BLaER1 (cell line): ENCODE measurements at regions not wholly inside any gene's neighbourhood (a gene's known extent, or its start where the extent isn't known, plus 50 kb on each side); places are given as distances from the start of the nearest gene placed in this dataset.

Experiments used
- H3K27ac ChIP-seq: shearing (Covaris generic); formaldehyde crosslinking; 2 replicates; pipeline ENCODE4 v1.8.1; 2022
- H3K27me3 ChIP-seq: shearing (Covaris generic); formaldehyde crosslinking; 2 replicates; pipeline ENCODE4 v1.8.1; 2022
- H3K36me3 ChIP-seq: shearing (Covaris generic); formaldehyde crosslinking; 2 replicates; pipeline ENCODE4 v1.8.1; 2022
- H3K4me1 ChIP-seq: shearing (Covaris generic); formaldehyde crosslinking; 2 replicates; pipeline ENCODE4 v1.8.1; 2022
- H3K4me2 ChIP-seq: shearing (Covaris generic); formaldehyde crosslinking; 2 replicates; pipeline ENCODE4 v1.8.1; 2022
- H3K4me3 ChIP-seq: shearing (Covaris generic); formaldehyde crosslinking; 2 replicates; pipeline ENCODE4 v1.8.1; 2022
- H3K9ac ChIP-seq: shearing (Covaris generic); formaldehyde crosslinking; 2 replicates; pipeline ENCODE4 v1.8.1; 2022
- H3K9me3 ChIP-seq: shearing (Covaris generic); formaldehyde crosslinking; 2 replicates; pipeline ENCODE4 v1.8.1; 2022
- H4K20me1 ChIP-seq: shearing (Covaris generic); formaldehyde crosslinking; 2 replicates; pipeline ENCODE4 v1.8.1; 2022
- Cebpa-rat ChIP-seq: shearing (Covaris generic); IDR thresholded peaks from 2 replicates; pipeline ENCODE4 v1.8.1; 2022

DNA sequence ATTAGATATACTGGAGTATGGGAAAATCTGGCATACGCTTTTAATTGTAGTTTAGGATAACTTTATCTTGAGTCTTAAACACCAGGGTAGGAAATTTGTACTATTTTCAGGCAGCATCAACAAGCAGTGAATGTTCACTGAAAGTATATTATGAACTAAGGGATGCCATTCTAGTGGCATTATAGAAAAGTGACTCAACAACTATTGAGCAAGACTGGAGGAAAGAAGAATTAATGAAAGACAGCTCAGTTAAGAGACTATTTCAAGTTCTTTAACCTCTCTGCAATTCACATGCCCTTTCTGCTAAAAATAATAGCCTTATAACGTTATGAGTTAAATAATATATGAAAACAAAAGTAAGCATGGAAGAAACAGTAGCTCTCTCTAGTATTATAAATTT lies 343.1 kb downstream of the FSCB start:
- Histone ChIP-seq H4K20me1 (no peaks in the 10 kb centered on the region), H3K4me3 (no peak overlapping the region), H3K9ac (no peak overlapping the region), H3K4me2 (no peak overlapping the region), H3K27me3 (no peaks in the 10 kb centered on the region), H3K9me3 (0 out of 2 replicates have a peak, but pooled peaks cover 6% of the 10 kb centered on the region), H3K36me3 (no peaks in the 10 kb centered on the region), H3K27ac (no peak overlapping the region), H3K4me1 (no peaks in the 10 kb centered on the region)
- no peak for TF ChIP-seq Cebpa-rat

DNA sequence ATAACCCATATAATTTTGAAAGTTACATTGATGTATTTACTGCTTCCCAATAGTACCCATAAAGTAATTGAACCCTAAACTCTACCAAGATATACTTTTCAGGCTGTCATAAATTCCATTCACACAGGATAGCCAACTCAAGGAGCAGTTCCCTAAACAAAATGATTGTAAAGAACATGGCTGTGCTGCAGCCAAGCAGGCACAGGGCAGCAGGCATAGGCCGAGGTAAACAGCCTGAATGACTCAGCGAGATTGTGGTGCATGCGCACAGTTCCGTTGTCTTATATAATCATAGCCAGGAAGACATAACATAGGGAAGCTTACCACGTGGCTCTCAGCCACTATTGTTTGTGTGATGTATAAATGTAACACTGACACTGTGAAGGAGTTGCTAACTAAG lies 344.9 kb downstream of the FSCB start:
- H3K9ac ChIP-seq: no peak overlapping the region
- no peaks in the 10 kb centered on the region for H3K27me3 ChIP-seq
- no peak overlapping the region for H3K27ac ChIP-seq
- H3K36me3 ChIP-seq: no peaks in the 10 kb centered on the region
- no peaks in the 10 kb centered on the region for H3K4me1 ChIP-seq
- no peaks in the 10 kb centered on the region for H4K20me1 ChIP-seq
- TF ChIP-seq Cebpa-rat: no peak
- H3K4me3 ChIP-seq: no peak overlapping the region
- H3K9me3 ChIP-seq: 0 out of 2 replicates have a peak, but pooled peaks cover 6% of the 10 kb centered on the region
- no peak overlapping the region for H3K4me2 ChIP-seq

DNA sequence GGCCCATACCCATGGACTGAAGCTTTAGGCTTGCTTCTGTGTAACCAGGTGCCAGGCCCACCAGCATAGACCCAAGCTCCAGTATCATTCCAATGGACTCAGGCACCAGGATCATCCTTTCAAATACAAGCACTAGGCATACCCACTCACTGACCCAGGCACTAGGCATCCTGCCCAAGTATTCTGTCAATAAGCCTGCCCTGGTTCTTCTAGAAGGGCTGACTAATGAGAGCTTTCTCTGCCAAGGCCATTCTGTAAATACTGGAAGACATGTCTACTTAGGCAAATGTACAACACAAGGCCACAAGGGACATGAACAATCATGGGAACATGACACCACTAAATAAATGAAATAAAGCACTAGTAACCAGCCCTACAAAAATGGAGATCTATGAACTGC lies 352.2 kb downstream of the FSCB start:
- Histone ChIP-seq H3K4me3 (no peak overlapping the region), H4K20me1 (no peaks in the 10 kb centered on the region), H3K9me3 (peaks cover 12% of the 10 kb centered on the region), H3K4me2 (no peak overlapping the region), H3K36me3 (no peaks in the 10 kb centered on the region), H3K9ac (no peak overlapping the region), H3K27me3 (no peaks in the 10 kb centered on the region), H3K4me1 (no peaks in the 10 kb centered on the region), H3K27ac (no peak overlapping the region)
- no peak for TF ChIP-seq Cebpa-rat

DNA sequence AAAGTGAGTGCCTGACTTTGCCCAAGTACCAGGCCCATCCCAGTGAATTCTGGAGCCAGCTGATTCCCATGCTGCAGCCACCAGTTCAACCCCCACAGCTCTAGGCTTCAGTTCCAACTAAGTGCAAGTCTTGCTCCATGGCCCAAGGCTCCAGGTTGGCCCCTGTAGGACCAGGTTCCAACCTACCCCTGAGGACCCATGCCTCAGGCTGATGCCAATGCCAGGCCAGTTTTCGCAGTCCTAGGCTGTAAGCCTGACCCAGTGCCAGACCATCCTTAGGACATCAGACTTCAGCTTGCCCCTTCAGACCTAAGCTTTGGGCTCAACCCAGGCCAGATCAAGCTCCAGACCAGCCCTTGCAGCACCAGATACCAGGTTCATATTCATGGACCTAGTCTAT lies 352.6 kb downstream of the FSCB start:
- Histone ChIP-seq H4K20me1 (no peaks in the 10 kb centered on the region), H3K4me2 (no peak overlapping the region), H3K4me3 (no peak overlapping the region), H3K27ac (no peak overlapping the region), H3K36me3 (no peaks in the 10 kb centered on the region), H3K9me3 (peaks cover 12% of the 10 kb centered on the region), H3K27me3 (no peaks in the 10 kb centered on the region), H3K9ac (no peak overlapping the region), H3K4me1 (no peaks in the 10 kb centered on the region)
- TF ChIP-seq Cebpa-rat: no peak

DNA sequence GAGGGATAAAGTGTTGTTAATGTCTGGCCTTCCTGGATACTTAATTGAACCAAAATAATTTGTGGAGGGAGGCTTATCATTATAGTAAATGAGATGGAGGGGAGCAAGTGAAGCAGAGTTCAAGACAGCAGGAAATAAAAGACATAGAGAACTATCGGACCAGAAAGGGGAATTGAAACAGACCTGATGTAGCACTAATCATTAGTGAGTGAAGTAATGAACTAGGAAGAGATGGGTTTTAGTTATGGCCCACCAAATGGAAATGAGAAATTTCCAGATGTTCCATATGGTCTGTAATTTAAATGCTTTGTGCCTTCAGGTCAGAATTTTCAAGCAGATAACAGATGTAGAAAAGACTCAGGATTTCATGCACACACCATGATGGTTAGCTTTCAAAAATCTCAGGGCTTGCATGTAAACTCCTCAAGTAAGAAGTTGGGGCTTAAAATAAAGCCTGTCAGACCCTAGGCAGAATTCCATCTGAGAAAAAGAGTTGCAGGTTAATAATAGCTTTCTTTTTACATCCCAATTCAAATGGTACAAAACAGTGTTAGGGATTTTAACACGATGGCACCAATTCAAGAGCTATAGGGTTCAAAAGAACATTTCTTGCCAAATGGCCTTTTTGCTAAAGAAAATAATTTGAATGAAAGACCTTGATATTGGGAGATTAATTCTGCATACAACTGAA lies 355.8 kb downstream of the FSCB start:
- Histone ChIP-seq H3K4me2 (no peak overlapping the region), H3K9ac (no peak overlapping the region), H3K27ac (no peak overlapping the region), H3K4me3 (no peak overlapping the region), H3K36me3 (no peaks in the 10 kb centered on the region), H4K20me1 (no peaks in the 10 kb centered on the region), H3K9me3 (peaks cover 12% of the 10 kb centered on the region), H3K4me1 (no peaks in the 10 kb centered on the region), H3K27me3 (no peaks in the 10 kb centered on the region)
- no peak for TF ChIP-seq Cebpa-rat

DNA sequence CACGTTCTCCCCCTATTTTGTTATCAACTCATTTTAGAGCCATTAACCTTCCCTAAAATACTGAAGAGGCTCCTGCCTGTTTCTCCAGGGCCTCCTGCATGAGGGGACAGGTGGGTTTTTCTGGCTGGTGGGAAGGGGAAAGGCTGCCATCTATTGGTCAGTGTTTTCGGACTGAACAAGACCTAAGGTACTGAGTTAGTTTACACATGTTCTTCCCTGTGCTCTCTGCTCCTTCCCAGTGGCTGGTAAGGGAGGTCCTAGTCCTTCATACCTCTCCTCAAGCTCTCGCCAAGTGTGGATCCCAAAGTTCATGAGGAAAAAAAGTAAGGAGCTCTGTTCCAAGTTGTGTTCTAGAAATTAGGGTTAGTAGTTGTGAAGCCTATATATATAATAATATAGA lies 357.5 kb downstream of the FSCB start:
- H3K36me3 ChIP-seq: no peaks in the 10 kb centered on the region
- H3K9me3 ChIP-seq: peaks cover 2% of the 10 kb centered on the region; the same call in 1 of the 2 replicates
- no peaks in the 10 kb centered on the region for H4K20me1 ChIP-seq
- no peaks in the 10 kb centered on the region for H3K4me1 ChIP-seq
- no peak for TF ChIP-seq Cebpa-rat
- no peak overlapping the region for H3K27ac ChIP-seq
- H3K9ac ChIP-seq: no peak overlapping the region
- H3K4me2 ChIP-seq: no peak overlapping the region
- no peaks in the 10 kb centered on the region for H3K27me3 ChIP-seq
- H3K4me3 ChIP-seq: no peak overlapping the region

DNA sequence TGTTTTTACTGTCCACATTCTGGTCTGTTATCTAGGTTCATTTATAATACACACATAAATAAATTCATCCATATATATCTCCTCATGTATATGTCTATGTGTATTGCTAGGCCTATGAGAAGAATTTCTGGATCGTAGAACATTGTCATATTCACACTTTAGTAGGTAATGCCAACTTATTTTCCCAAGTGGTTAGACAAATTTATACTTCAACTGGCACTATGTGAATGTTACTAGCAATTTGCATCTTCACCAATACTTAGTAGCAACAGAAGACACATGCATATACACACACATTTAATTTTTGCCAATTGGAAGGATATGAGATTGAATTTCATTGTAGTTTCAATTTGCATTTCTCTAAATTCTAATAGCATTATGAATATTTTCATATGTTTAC lies 365.1 kb downstream of the FSCB start:
- H3K4me2 ChIP-seq: no peak overlapping the region
- TF ChIP-seq Cebpa-rat: no peak
- no peaks in the 10 kb centered on the region for H3K36me3 ChIP-seq
- H3K27ac ChIP-seq: no peak overlapping the region
- H4K20me1 ChIP-seq: no peaks in the 10 kb centered on the region
- no peaks in the 10 kb centered on the region for H3K9me3 ChIP-seq
- H3K9ac ChIP-seq: no peak overlapping the region
- no peaks in the 10 kb centered on the region for H3K27me3 ChIP-seq
- no peaks in the 10 kb centered on the region for H3K4me1 ChIP-seq
- H3K4me3 ChIP-seq: no peak overlapping the region

DNA sequence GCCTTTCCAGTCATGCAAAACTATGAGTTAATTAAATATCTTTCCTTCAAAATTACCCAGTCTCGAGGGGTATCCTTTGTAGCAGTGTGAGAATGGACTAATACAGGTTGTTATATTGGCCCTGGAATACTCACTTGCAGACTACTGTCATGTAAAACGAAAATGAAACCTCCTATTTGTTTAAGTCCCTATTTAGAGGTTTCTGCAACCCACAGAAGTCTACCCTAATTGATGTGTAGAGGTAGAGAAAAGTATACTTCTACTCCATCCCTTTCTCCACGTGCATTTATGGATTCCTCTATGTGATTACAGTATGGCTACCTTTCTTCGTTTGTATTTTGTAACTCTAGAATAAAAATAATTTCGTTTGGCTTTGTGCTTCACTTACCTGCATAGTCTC lies 371.1 kb downstream of the FSCB start:
- no peak overlapping the region for H3K4me2 ChIP-seq
- no peaks in the 10 kb centered on the region for H4K20me1 ChIP-seq
- H3K27ac ChIP-seq: no peak overlapping the region
- no peaks in the 10 kb centered on the region for H3K27me3 ChIP-seq
- no peaks in the 10 kb centered on the region for H3K9me3 ChIP-seq
- no peaks in the 10 kb centered on the region for H3K4me1 ChIP-seq
- no peak overlapping the region for H3K9ac ChIP-seq
- no peak overlapping the region for H3K4me3 ChIP-seq
- no peaks in the 10 kb centered on the region for H3K36me3 ChIP-seq
- TF ChIP-seq Cebpa-rat: no peak

DNA sequence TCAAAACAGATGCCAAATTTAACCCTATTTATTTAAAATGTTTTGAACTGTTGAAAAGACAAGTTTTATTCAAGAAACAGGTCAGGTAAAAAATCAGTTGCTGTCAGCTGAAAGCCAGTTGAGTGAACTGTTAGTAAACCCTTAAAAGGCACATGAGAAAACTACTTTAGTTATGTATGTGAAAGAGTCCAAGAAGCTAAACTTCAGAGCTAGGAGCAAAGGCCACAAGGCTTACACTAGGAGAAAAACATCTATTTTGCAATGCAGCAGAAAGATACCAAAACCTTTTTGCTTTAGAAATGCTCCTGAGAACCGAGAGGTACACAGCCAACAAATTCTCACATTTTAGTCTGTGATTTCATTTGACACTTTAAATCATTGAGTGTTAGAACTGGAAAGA lies 375.2 kb downstream of the FSCB start:
- H3K27me3 ChIP-seq: no peaks in the 10 kb centered on the region
- H3K36me3 ChIP-seq: no peaks in the 10 kb centered on the region
- H3K4me3 ChIP-seq: no peak overlapping the region
- no peaks in the 10 kb centered on the region for H3K4me1 ChIP-seq
- no peak overlapping the region for H3K27ac ChIP-seq
- H3K9ac ChIP-seq: no peak overlapping the region
- H3K4me2 ChIP-seq: no peak overlapping the region
- no peaks in the 10 kb centered on the region for H3K9me3 ChIP-seq
- no peaks in the 10 kb centered on the region for H4K20me1 ChIP-seq
- TF ChIP-seq Cebpa-rat: no peak

DNA sequence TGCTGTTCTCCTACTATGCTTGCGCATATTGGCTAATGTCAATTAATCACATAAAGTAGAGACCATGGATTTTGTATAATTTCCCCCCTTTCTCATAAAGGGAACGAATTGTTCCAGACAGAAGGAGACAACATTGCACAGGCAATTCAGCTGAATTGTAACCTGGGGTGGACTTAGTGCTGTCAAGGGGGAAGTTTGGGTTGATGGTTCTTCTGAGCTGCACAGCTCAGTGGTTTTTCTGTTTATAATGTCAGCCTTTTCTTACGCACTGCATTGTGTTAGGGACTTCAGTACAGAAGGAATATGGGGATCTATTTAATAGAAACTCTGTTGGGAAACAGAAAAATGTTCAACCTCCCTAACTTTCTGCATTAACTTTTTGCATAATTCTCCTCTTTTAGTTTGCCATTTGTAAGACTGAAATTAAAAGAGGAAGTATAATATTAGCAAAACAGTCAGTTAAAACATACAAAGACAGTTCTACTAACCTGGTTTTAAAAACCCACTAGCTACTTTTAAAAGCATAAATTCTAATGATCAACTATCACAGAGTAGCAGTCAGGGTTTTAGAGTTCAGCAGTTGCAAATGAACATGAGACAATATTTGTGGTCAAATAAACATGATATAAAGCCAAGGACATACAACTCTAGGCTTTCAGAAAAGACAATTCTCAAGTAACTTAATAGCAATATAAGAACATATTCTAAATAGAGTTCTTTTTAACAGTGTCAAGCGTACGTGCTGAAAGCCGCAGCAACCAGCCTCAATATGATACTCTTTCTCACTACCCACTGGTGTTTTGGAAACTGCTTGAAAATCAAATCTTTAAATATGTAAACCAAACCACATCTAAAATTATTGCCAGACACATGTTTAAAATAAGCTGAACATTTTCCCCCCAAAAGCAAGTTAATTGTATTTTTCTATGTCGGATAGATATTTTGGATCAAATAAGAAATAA lies 393.0 kb downstream of the FSCB start:
- no peak overlapping the region for H3K9ac ChIP-seq
- no peaks in the 10 kb centered on the region for H4K20me1 ChIP-seq
- H3K9me3 ChIP-seq: no peaks in the 10 kb centered on the region
- no peaks in the 10 kb centered on the region for H3K27me3 ChIP-seq
- no peaks in the 10 kb centered on the region for H3K36me3 ChIP-seq
- H3K4me3 ChIP-seq: no peak overlapping the region
- no peak overlapping the region for H3K4me2 ChIP-seq
- H3K4me1 ChIP-seq: peaks cover 6% of the 10 kb centered on the region; the same call in 1 of the 2 replicates
- H3K27ac ChIP-seq: no peak overlapping the region
- no peak for TF ChIP-seq Cebpa-rat
